HL-60 (cell line): ENCODE measurements at regions not wholly inside any gene's neighbourhood (a gene's known extent, or its start where the extent isn't known, plus 50 kb on each side); places are given as distances from the start of the nearest gene placed in this dataset.

Experiments used
- DNase-seq, 2 experiments: peaks; one replicate each; pipeline ENCODE4 v3.0.0-alpha.2; 2010 to 2020; ENCODE audit warnings: low read depth in 1 of 2, low spot score in 1 of 2
- H3K27ac ChIP-seq: fragments of 250-450 bp; sonication (Bioruptor Pico); replicated peaks from 2 replicates; pipeline ENCODE4 v1.5.1; 2020; ENCODE audit warnings: mild to moderate bottlenecking, moderate library complexity
- H3K27me3 ChIP-seq: fragments of 250-450 bp; sonication (Bioruptor Pico); 2 replicates; pipeline ENCODE4 v1.5.1; 2021; ENCODE audit warnings: mild to moderate bottlenecking, moderate library complexity; ENCODE audit not compliant: insufficient read depth, poor library complexity, severe bottlenecking
- H3K4me3 ChIP-seq: replicated peaks from 2 replicates; pipeline ENCODE4 v1.5.1; 2011; ENCODE audit warnings: mild to moderate bottlenecking, control low read depth, low read length; ENCODE audit not compliant: insufficient read depth
- CTCF ChIP-seq: IDR thresholded peaks from one replicate; pipeline ENCODE4 v1.5.1; 2011; ENCODE audit warnings: low read length, control low read depth, inconsistent platforms; ENCODE audit not compliant: insufficient read depth
- GABPA ChIP-seq: IDR thresholded peaks from 2 replicates; pipeline ENCODE4 v1.6.1; 2012; ENCODE audit warnings: low read depth
- POLR2AphosphoS5 ChIP-seq: IDR thresholded peaks from 2 replicates; pipeline ENCODE4 v1.6.1; 2012; ENCODE audit warnings: low read depth
- REST ChIP-seq: IDR thresholded peaks from 2 replicates; pipeline ENCODE4 v1.6.1; 2012; ENCODE audit warnings: low read depth; ENCODE audit not compliant: insufficient replicate concordance
- SPI1 ChIP-seq: IDR thresholded peaks from 2 replicates; pipeline ENCODE4 v1.6.1; 2012; ENCODE audit warnings: low read depth, mild to moderate bottlenecking, borderline replicate concordance

GRCh38 chr2:198945496-198945895 lies 512.2 kb downstream of the SATB2 start:
- Histone ChIP-seq H3K27ac (no peak overlapping the region), H3K4me3 (no peak overlapping the region), H3K27me3 (no peaks in the 10 kb centered on the region)
- no peak for TF ChIP-seq SPI1
- TF ChIP-seq POLR2AphosphoS5: no peak
- TF ChIP-seq GABPA: no peak
- TF ChIP-seq CTCF: no peak
- TF ChIP-seq REST: no peak
- no peak for DNase-seq

- H3K27me3 ChIP-seq: no peaks in the 10 kb centered on the region
- no peak for DNase-seq
- H3K4me3 ChIP-seq: no peak overlapping the region
- TF ChIP-seq CTCF: no peak
- no peak for TF ChIP-seq REST
- no peak for TF ChIP-seq GABPA
- TF ChIP-seq POLR2AphosphoS5: no peak
- TF ChIP-seq SPI1: no peak
- no peak overlapping the region for H3K27ac ChIP-seq
These were observed 527.6 kb downstream of the SATB2 start for GRCh38 chr2:198930170-198930569.

GRCh38 chr2:198928026-198928425 lies 529.7 kb downstream of the SATB2 start:
- no peaks in the 10 kb centered on the region for H3K27me3 ChIP-seq
- H3K4me3 ChIP-seq: no peak overlapping the region
- no peak overlapping the region for H3K27ac ChIP-seq
- TF ChIP-seq POLR2AphosphoS5 (no peak), GABPA (no peak), REST (no peak), CTCF (no peak), SPI1 (no peak)
- DNase-seq: no peak
